ENCODE measurements at regions not wholly inside any gene's neighbourhood (a gene's known extent, or its start where the extent isn't known, plus 50 kb on each side); places are given as distances from the start of the nearest gene placed in this dataset.
A peak's percentile ranks its signal among the peaks of the same experiment; 100 is the strongest.

GRCh38 chr6:76574746-76575145 is 502.3 kb upstream of the IMPG1 start:
- WGBS (ENCODE audit: low lambda C conversion rate) = 1% methylated on average over 4 of the region's 4 CpGs
- ChIA-PET POLR2A (no interaction called here), CTCF (ENCODE audit: low intra/inter-chr PET ratio, low total read pairs) (no interaction called here)
- Histone ChIP-seq H3K27me3 (ENCODE audit: control insufficient read depth in 1 of 2, insufficient read depth in 2 of 2, low read length in 2 of 2) (no peaks in the 10 kb centered on the region), H3K27ac (ENCODE audit: extremely low read length, insufficient read depth, low read length) (no peak overlapping the region), H3K79me2 (ENCODE audit: insufficient read depth, low read length) (no peaks in the 10 kb centered on the region), H3K9me3 (ENCODE audit: low read length) (no peaks in the 10 kb centered on the region), H3K4me3 (replicated peaks in 1 of 3; ENCODE audit: insufficient read depth in 1 of 3, low read depth in 2 of 3, low read length in 3 of 3) (no peak overlapping the region), H3K4me1 (ENCODE audit: insufficient read depth, low read length) (no peaks in the 10 kb centered on the region), H2AFZ (ENCODE audit: low read length) (peak overlapping the region; percentile 23), H4K20me1 (ENCODE audit: insufficient read depth, low read length) (no peaks in the 10 kb centered on the region), H3K4me2 (ENCODE audit: low read depth, low read length) (no peak overlapping the region), H3K9ac (ENCODE audit: insufficient read depth, low read depth, low read length) (no peak overlapping the region), H3K36me3 (replicated peaks in 1 of 2; ENCODE audit: control insufficient read depth in 1 of 2, insufficient read depth in 2 of 2, low read length in 2 of 2) (no peaks in the 10 kb centered on the region)
- intact Hi-C loops (cut with micrococcal nuclease; ENCODE audit: unreplicated experiment) = no loop called here
- BruUV-seq (replicated peaks) = no TSS peak
- TF ChIP-seq ZNF564 (CRISPR knock-in tag; IDR thresholded peaks at IDR 0.05) (no peak), SNAPC4 (CRISPR knock-in tag; IDR thresholded peaks at IDR 0.05) (no peak), ZUFSP (CRISPR knock-in tag; IDR thresholded peaks at IDR 0.05; ENCODE audit: borderline replicate concordance) (no peak), SP140L (CRISPR knock-in tag; IDR thresholded peaks at IDR 0.05; ENCODE audit: borderline replicate concordance) (no peak), ZBTB26 (CRISPR knock-in tag; IDR thresholded peaks at IDR 0.05; ENCODE audit: borderline replicate concordance) (no peak)
- FAIRE-seq = no peak
- DNase-seq (ENCODE audit: low spot score) = no peak
- in situ Hi-C loops (cut with HindIII; ENCODE audit: extremely low pct_ligation_motif_present, low pct_unique_long_range_greater_than_20kb) = no loop called here
- no peak for ATAC-seq

All from HepG2 (cell line).